ENCODE measurements at regions not wholly inside any gene's neighbourhood (a gene's known extent, or its start where the extent isn't known, plus 50 kb on each side); places are given as distances from the start of the nearest gene placed in this dataset.
A peak's percentile ranks its signal among the peaks of the same experiment; 100 is the strongest.

DNA sequence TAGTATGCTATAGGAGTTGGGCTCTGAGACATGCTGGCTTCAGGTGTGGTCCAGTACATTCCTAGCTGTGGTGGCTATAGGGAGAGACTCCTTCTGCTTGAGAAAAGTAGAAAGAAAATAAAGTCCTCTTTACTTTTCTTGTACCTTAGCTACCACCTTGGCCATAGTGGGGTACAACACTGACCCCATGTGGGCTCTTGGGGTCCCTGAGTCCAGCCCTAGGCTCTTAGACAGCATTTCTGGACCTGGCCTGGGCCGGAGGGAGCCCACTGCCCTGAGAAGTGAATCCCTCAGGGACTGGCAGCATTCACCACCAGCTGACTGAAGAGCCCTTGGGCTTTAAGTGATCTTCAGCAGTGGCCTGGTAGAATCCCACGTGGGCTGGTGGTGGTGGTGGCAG is 143.1 kb downstream of the SYT10 start:
- no peak overlapping the region for H3K4me3 ChIP-seq (ENCODE audit: low read length)
- TF ChIP-seq CTCF (IDR thresholded peaks at IDR 0.05; ENCODE audit: insufficient read depth, low read depth, low read length, missing control alignments): no peak
- DNase-seq (ENCODE audit: low read depth): no peak

- TF ChIP-seq CTCF (IDR thresholded peaks at IDR 0.05; ENCODE audit: insufficient read depth, low read depth, low read length, missing control alignments): no peak
- no peak overlapping the region for H3K4me3 ChIP-seq (ENCODE audit: low read length)
- no peak for DNase-seq (ENCODE audit: low read depth)
These were observed 148.9 kb downstream of the SYT10 start for GRCh38 chr12:33290703-33291102.

DNA sequence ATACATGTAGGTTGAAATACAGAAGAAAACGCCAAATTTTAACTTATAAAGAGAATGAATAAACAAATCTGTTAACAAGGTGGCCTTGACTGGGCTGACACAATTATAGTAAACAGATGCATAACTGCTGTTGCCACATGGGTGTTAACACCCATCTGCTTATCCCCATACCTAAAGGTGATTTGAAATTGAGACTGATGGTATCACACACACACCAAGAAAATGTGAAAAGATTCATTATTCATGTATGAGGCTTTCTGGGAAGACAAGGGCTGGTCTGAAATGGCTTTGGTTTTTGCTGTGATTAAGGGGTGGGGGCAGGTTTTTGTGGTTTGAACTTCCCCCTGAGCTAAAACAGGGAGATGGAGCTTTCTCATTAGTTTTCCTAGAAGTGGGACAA is 156.6 kb downstream of the SYT10 start:
- no peak for DNase-seq (ENCODE audit: low read depth)
- TF ChIP-seq CTCF (IDR thresholded peaks at IDR 0.05; ENCODE audit: insufficient read depth, low read depth, low read length, missing control alignments): no peak
- H3K4me3 ChIP-seq (ENCODE audit: low read length): no peak overlapping the region

DNA sequence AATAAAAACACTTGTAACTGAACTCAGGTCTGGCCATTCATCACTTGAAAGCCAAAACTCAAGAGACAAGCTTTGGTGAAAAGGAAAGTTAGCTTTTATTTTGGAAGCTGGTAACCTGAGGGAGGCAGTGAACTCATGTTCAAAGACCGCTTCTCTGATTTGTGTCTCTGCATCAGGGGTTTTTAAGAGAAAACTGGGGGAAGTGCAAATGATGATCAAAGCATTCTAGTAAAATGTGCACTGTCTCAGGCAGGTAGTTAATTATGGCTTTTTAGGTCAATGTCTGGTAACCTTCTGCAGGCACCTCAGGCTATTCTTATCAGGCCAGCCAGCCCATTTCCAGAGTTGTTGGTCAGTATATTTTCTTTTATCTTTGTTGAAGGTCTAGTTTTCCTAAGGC is 162.2 kb downstream of the SYT10 start:
- no peak for DNase-seq (ENCODE audit: low read depth)
- no peak for TF ChIP-seq CTCF (IDR thresholded peaks at IDR 0.05; ENCODE audit: insufficient read depth, low read depth, low read length, missing control alignments)
- H3K4me3 ChIP-seq (ENCODE audit: low read length): no peak overlapping the region

- no peak for DNase-seq (ENCODE audit: low read depth)
- TF ChIP-seq CTCF (IDR thresholded peaks at IDR 0.05; ENCODE audit: insufficient read depth, low read depth, low read length, missing control alignments): no peak
- H3K4me3 ChIP-seq (ENCODE audit: low read length): no peak overlapping the region
These were observed 172.0 kb downstream of the SYT10 start for GRCh38 chr12:33267641-33268040.

GRCh38 chr12:33265900-33266299 is 173.7 kb downstream of the SYT10 start:
- no peak overlapping the region for H3K4me3 ChIP-seq (ENCODE audit: low read length)
- no peak for DNase-seq (ENCODE audit: low read depth)
- TF ChIP-seq CTCF (IDR thresholded peaks at IDR 0.05; ENCODE audit: insufficient read depth, low read depth, low read length, missing control alignments): no peak

DNA sequence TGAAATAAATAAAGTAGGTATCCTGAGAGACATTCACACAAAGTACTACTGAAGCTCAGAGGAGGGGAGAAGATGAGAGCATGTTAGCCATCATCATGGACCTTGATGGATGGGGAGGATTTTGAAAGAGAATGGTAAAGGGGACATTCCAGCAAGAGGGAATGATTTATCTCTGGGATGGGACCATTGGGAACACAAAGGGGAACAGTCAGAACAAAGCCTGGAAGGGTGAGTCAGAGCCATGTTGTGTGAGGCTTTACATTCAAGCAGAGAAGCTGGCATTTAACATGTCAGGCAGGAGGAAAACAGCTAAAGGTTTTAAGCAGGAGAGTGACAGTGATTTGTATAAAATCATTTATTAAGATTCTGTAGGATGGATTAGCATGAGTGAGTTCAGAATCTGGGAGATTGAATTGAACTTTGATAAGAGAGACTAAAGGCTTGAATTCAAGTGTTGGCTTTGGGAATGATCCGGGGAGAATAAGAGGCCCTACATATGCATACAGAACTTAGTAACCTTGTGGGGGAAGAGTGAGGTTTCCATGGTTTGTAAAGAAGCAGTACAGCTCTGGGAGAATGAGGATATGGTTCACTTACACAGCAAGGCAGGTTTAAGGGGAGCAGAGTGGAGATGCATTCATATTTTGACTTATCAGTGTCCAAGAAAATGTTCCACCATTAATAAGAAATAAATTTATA is 174.4 kb downstream of the SYT10 start:
- H3K4me3 ChIP-seq (ENCODE audit: low read length): no peak overlapping the region
- DNase-seq (ENCODE audit: low read depth): peak; percentile 45
- TF ChIP-seq CTCF (IDR thresholded peaks at IDR 0.05; ENCODE audit: insufficient read depth, low read depth, low read length, missing control alignments): no peak

Data from epithelial cell of esophagus (primary cell).